GM19397 (cell line): ENCODE measurements at regions not wholly inside any gene's neighbourhood (a gene's known extent, or its start where the extent isn't known, plus 50 kb on each side); places are given as distances from the start of the nearest gene placed in this dataset.
"Not testable (repeated sequence)": the region's sequence is repeated elsewhere in the genome, so short reads cannot be mapped to it uniquely, and the experiment has no call there.

ENCODE experiments used
- ATAC-seq: cut with Tn5 transposase; IDR thresholded peaks from one replicate; pipeline ENCODE4 v1.9.1; 2021; ENCODE audit warnings: mild to moderate bottlenecking, moderate library complexity; ENCODE audit not compliant: unreplicated experiment

DNA sequence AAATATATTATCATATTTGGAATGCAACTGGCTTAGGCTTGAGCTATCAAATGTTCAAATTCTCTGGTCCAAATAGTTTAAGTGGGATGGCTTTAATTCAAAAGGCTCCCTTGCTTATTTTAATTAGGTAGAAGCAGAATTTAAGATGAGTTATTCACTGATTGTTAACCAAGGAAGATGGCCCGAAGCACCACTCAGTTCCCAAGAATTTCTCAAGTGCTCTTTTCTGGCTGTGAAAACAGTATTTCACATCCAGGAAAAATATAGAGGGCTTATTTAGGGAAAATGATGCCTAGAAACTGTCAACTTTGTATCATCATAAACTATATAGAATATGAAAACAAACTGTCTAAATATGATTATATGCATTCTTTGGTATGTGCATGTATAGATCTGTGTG is 246.5 kb upstream of the SFRP2 start:
- no peak for ATAC-seq

DNA sequence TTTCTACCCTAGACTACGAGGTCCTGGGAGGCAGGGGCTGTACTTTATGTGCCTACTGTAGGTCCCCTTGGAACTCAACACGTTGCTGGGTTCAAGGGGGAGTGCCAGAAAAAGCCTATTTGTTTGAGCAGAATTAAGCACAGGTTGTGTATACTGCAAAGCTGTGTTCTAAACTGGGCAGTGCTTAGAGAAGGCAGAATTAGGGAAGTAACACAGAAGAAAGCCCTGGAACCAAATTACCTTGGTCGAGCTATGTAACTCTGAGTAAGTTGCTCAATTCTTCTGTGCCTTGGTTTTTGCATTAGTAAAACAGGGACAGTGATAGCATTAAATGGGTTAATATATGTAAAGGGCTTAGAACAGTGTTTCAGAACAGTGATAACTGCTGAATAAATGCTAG is 245.0 kb upstream of the SFRP2 start:
- ATAC-seq: no peak

DNA sequence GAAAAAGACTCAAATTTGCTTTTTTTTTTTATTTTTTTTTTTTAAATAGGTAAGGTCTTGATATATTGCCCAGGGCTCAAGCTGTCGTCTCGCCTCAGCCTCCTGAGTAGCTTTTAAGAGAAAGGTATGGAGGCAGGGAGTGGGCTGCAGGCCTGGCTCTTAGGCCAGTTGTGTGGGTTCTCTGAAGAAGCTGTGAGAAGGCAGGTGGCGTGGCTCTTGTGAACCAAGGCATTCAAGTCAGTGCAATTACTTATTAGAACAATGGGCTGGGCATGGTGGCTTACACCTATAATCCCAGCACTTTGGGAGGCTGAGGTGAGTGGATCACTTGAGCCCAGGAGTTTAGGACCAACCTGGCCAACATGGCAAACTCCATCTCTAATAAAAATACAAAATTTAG is 244.0 kb upstream of the SFRP2 start:
- no peak for ATAC-seq

DNA sequence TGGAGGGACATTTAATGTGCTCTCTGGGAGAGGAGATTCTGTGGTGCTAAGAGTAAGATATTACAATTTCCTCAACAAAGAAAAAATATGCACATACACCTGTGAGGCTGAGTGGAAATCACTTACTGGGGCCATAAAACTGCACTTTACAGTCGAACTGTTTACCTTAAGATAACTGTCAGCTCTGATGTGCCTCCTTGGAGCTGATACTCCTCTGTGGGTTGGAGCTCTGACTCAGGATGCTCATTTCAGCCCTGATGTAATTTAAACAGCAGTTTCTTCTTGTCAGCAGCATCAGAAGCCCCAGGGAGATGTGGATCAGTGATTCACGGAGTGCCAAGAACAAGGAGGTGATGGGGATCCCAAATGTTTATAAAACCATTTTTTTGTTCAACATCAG is 241.9 kb upstream of the SFRP2 start:
- ATAC-seq: no peak

DNA sequence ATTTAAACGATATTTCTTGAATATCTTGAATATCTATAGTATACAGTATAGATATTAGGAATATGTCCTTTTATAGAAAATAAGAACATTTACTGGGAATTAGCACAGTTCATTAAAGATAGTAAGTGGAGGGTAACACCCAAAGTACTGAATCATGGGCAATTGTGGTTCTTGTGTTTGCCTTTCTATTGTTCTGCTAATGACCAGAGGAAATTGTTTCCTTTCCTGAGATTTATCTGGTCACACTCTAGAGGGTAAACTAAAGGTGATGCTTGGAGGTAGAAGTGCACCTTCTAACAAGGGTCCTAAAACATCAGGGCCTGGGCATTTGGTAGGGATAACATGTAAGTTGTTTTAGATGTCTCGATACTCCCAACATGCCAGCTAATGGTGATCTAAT is 241.3 kb upstream of the SFRP2 start:
- no peak for ATAC-seq

DNA sequence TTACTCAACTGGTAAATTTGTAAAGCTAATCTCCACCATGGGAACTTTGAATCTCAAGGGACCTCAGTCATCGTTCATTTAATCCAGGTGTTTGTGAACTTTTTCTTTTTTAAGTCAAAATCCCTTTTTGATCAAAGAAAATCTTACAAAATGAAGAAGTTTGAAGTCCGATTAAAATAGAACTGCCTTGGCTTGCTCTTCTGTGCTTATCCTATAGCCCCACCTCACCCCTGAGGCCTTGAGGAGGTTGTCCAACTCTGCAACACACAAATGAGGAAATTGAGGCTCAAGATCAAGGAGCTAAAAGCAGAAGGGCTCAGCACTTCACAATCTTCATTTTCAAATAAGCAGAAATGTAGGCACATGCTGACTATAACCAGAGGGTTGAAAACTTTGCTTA is 240.3 kb upstream of the SFRP2 start:
- no peak for ATAC-seq

DNA sequence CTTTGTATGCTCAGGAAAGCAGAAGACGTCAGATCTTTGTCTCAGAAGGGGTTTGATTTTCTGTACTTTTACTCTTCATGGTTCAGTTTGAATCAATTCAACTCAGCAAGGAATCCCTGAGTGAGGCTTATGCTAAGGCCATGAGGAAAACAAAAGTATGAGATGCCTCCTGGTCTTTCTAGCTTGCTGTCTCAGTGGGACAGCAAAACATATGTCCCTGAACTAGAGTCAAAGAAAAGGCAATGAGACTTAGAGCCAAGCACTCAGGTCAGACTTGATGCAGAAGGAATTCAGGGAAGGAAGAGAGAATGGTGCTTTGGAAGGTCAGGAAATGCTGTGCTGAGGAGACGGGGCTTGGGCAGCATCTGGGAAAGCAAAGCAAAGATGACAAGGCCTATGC is 236.2 kb upstream of the SFRP2 start:
- no peak for ATAC-seq

DNA sequence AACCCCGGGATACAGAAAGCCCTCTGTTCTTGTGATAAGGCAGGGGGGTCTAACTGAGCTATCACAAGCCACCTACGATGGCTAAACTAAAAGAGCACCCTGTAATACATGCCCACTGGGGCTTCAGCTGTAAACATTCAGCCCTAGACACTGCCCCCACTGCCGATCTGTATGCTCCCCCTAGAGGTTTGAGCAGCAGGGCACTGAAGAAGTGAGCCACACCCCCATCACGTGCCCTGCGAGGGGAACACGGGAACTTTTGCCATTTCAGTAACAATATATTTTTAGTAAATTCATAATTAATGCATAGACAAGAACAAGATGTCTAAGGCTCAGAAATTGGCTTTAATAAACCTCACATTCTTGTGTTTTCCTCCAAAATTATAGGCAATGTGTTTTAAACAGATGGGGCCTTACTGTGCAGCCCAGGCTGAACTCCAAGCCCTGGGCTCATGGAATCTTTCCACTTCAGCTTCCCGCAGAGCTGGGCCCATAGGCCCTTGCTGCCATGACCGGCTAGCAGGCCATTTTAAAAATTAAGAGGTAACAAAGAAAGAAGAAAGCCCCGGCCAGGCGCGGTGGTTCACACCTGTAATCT is 235.3 kb upstream of the SFRP2 start:
- ATAC-seq: no peak

DNA sequence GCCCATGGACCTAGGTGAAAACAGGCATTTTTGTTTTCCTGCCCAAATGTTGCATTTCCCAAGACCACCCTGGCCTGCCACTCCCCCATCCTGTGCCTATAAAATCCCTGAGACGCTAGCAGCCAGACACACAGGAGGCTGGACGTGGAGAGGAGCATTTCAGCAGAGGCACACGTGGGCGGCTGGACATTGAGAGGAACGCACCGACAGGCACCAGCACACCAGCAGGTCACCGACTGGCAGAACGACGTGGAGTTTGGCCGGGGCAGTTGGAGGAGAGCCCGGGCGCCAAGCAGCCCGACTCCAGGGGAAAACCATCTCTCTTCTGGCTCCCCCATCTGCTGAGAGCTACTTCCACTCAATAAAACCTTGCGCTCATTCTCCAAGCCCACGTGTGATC is 234.8 kb upstream of the SFRP2 start:
- ATAC-seq: not testable (repeated sequence)

DNA sequence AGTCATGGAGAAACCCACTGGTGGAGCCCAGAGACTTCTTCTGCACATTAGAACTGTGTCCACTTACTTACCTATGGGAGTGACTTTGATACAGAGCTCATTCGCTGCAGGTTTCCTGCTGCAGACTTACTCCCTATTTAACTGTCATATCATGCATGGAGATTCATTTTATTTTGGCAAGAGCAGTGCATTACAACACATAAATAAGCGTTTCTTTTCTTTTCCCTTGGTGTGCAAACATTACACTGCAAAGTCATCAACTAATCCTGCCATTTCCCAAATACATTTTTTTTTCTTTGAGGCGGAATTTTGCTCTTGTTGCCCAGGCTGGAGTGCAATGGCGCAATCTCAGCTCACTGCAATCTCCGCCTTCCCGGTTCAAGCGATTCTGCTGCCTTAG is 230.9 kb upstream of the SFRP2 start:
- no peak for ATAC-seq

DNA sequence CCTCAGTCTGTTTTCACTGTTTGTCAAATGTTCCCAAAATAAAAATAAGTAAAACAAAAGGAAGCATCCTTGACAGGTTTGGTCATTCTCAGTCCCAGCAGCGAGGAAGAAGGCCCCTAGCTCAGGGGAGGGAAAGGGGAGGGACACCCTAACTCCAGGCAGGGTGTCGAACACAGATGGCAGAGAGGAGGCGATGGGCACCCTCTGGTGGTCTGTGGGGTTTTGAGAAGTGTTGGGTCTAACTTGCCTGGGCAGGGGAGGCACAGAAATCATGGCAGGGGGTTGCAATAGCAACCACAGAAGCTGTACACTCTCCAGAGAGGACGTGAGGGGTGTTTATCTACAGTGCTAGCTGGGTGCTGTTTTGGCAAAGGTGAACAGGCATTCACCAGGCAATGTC is 229.8 kb upstream of the SFRP2 start:
- no peak for ATAC-seq

DNA sequence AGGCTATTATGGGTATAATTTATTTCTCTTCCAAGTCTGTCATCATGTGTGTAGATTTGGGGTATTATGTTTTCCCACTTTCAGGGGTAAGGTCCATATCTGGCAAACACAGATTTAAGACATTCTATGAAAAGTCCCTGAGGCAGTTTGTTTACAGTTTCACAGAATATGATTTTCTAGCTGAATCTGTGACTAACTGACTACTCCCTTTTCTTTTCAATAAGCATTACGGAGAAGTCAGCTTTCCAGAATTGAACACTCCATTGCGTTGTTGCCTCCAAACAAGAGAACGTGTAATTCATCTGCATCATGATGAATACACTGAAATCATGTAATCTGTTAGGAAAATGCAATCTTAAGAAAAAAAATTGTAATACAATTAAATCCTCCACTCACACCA is 226.7 kb upstream of the SFRP2 start:
- ATAC-seq: no peak

DNA sequence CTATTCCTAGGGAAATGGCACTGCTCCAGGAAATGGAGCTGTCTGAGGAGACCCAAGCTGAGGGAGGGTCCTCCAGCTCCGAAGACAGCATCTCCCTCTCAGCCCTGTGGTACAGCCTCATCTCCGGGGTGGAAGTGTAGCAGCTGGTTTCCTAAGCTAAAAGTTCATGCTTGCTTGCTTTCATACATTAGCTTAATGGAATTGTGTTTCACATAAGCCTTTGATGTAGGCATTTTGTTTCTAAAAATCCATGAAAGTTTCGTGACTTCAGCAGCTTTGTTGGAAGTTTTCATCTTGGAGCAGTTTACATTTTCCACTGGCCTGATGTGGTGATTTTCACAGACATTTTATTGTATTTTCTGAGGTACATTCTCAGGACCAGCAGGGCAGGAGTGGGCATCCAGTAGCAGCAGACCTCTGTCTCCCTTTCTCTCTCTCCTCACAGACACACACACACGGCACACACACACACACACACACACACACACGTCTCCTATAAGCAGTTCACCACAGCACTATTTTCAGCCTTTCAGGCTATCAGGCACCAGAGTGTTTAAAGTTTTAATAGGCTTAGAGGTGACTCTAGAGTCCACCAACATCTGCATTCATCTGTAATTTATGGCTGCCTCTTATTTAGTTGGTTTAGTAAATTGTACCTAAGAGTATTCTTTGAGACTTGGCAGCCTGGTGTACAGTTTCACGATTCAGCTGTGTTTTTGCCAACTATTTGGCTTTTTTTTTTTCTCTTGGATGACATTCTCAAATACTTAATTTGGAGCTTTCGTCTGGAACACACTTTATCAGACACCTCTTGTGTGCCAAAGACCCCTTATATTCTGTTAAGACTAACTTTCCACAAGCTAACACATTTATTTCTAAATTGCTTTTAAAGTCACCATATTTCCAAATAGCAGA is 225.8 kb upstream of the SFRP2 start:
- no peak for ATAC-seq

DNA sequence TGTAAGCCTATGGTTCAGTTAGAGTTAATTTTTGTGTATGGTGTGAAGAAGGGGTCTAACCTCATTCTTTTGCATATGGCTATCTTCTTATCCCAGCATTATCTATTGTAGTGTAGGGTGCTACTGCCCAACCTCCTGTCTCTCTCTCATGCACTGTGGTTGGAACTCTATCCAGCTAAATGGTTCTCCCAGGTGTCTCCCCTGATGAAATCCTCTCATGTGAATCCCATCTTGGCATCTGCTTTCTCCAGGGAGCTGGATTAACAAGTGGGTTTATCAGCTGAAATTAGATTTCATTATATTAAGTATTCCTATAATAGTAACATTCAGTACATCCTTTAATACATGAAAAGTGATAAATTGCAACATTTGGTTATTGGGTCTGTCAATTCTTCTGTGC is 224.7 kb upstream of the SFRP2 start:
- ATAC-seq: no peak

DNA sequence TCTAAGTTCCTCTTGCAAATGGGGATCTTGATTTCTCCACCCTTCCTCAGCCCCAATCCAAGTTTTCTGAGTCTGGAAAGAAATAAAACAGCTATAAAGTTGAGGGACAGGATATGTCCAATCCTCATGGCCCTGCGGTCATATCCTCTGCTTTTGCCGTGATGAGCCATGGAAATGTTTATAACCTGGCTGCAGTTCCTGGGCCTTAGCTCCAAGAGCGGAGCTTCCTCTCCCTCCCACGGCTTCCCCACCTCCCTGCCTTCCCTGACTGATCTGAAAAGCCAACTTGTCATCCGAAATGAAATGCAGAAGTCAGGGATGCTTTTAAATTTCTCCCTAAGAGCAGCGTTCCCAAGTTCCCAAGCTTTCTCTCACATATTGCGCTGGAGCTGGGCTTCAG is 221.5 kb upstream of the SFRP2 start:
- ATAC-seq: no peak

DNA sequence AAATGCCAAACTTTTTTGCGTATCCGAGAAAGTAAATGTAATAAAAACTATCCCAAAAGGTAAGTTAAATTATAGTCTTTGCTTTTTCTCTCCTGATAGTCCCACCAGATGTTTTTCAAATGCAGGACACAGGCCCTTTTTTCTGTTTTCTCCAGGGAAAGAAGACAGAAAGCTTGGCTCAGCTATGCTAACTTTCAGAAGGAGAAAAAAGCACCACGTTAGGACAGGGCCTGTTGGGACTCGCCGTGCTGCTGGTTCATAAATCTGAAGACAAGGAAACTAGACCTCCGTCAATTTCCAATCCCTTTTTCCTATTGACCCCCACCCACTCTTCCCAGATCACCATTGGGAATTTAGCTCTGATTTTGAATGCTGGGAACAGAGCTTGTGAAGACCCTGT is 220.9 kb upstream of the SFRP2 start:
- ATAC-seq: no peak

DNA sequence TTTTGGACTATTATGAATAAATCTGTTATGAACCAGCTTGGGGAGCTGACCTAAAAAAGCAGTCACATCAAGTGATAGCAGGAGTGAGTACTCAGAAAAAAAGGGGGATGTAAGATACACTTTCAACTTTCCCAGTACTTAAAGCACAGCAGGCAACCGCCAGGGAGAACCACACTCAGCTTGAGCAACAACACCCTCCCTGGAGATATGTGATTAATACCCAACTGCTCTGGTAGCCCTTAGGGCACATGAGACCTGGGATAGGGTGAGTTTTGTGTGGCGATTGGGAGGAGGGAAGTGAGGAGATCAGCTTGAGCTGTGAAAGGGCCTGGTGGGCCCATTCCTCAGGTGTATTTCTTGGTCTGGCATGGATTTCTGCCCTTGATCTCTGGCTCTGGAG is 220.3 kb upstream of the SFRP2 start:
- ATAC-seq: no peak

DNA sequence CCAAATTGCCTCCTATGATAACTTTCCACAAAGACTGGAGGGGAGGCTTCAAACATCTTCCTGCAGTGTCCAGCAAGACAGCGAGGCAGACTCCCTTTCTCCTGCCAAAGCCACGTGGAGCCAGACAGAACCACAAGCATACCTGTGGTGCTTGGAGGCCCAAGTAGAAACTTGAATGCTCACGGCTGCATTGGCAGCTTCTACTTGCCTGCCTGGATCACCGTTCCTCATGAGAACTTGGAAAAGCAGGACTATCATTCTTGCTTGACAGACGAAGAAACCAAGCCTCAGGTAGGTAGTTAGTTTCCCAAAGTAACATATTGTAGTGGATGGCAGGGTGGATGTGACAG is 216.3 kb upstream of the SFRP2 start:
- no peak for ATAC-seq

DNA sequence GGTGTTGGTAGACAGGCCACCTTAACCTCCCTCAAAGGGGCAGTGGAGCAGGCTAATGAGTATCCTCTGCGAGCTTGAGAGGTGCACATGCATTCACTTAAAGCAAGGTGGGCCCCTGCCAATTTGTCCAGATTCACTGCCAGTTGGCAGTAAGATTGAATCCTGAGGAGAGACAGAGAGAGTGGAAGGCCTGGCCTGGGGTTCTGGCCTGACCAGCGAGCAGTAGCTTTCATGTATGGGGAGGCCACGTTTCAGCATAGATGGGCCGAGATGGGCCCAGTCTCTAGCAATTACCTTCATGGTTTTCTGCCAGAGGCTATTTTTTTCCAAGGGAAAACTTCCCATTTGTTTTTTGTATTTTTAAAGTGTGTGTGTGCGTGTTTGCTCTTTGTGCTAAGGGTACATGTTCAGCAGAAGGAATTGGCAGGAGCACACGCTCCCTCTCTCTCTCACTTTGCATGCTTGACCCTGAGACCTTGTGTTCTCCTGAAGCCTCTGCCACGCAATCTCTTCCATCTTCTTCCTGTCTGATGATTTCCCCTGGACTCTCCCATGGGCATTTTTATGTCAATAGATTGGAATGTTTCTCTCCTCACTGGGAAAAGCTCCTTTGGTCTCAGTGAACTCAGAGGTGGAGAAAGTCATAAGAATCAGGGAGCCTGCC is 215.8 kb upstream of the SFRP2 start:
- no peak for ATAC-seq

DNA sequence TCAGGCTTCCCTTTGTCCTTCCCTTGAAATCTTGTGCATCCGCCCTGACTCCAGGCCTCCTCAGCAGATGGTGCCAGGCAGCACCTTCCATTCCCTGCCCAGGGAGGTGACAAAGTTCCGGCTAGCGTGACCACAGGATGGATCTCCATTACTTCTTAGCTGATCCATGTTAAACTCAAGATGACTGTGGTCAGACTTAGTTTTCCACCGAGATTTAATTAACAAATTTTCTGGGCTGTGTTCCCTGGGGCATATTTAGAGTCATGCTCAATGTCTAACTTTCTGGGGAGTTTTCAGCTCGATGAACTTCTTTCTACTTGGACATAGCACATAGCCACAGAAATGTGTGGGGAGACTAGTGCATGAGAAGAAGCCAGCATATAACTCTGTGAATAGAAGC is 215.1 kb upstream of the SFRP2 start:
- ATAC-seq: no peak

DNA sequence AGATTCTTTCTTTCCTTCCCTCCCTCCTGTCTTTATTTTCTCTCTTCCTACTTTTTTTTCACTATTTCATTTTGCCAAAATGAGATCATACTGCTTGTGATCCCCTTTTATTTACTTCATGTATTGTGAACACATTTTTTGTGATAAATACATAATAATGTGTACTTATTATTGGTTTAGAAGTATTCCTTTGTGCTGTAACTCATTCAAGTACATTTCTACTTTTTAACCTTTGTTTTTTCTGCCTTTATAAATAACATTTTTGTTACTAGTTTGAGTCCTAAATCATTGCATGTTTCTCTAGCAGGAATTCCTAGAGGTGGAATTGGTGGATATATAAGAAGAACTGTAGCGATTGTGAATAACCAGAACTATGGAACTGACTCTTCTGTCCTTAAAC is 214.5 kb upstream of the SFRP2 start:
- no peak for ATAC-seq

DNA sequence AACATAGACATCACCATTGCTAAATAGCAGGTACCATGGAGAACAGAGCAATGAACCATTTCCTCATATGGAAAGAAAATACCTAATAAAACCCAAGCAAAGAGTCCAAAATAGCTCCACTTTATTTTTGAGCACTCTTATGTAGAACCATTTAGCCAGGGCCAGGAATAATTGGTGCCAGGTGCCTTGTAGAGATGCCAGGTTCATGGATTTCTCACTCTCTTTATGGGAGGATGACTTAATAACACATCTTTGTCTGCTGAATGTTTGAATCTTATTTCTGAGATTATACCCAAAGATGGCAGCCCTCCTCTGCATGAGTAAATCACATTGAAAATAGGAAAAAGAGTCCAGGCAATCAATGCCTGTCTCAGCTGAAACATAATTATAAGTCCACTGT is 212.3 kb upstream of the SFRP2 start:
- ATAC-seq: no peak
